ENCODE measurements at regions not wholly inside any gene's neighbourhood (a gene's known extent, or its start where the extent isn't known, plus 50 kb on each side); places are given as distances from the start of the nearest gene placed in this dataset.

GRCh38 chr13:89502286-89502685, 1831.1 kb downstream of the SLITRK5 start:
- TF ChIP-seq POLR2AphosphoS5 (IDR thresholded peaks at IDR 0.05; ENCODE audit: low read depth) (no peak), REST (IDR thresholded peaks at IDR 0.05; ENCODE audit: insufficient replicate concordance, low read depth) (no peak), SPI1 (IDR thresholded peaks at IDR 0.05; ENCODE audit: borderline replicate concordance, low read depth) (no peak), GABPA (IDR thresholded peaks at IDR 0.05; ENCODE audit: low read depth) (no peak), CTCF (IDR thresholded peaks at IDR 0.05; ENCODE audit: insufficient read depth, low read length) (no peak)
- Histone ChIP-seq H3K27me3 (ENCODE audit: insufficient read depth, poor library complexity, severe bottlenecking) (no peaks in the 10 kb centered on the region), H3K27ac (replicated peaks) (no peak overlapping the region), H3K4me3 (replicated peaks; ENCODE audit: insufficient read depth, low read length) (no peak overlapping the region)
- DNase-seq (ENCODE audit: low read depth in 1 of 2, low spot score in 1 of 2) = no peak

- Histone ChIP-seq H3K4me3 (replicated peaks; ENCODE audit: insufficient read depth, low read length) (no peak overlapping the region), H3K27me3 (ENCODE audit: insufficient read depth, poor library complexity, severe bottlenecking) (no peaks in the 10 kb centered on the region), H3K27ac (replicated peaks) (no peak overlapping the region)
- no peak for DNase-seq (ENCODE audit: low read depth in 1 of 2, low spot score in 1 of 2)
- TF ChIP-seq GABPA (IDR thresholded peaks at IDR 0.05; ENCODE audit: low read depth) (no peak), CTCF (IDR thresholded peaks at IDR 0.05; ENCODE audit: insufficient read depth, low read length) (no peak), REST (IDR thresholded peaks at IDR 0.05; ENCODE audit: insufficient replicate concordance, low read depth) (no peak), SPI1 (IDR thresholded peaks at IDR 0.05; ENCODE audit: borderline replicate concordance, low read depth) (no peak), POLR2AphosphoS5 (IDR thresholded peaks at IDR 0.05; ENCODE audit: low read depth) (no peak)
Measured at GRCh38 chr13:89514534-89515312, 1832.8 kb upstream of the MIR17HG start.

- Histone ChIP-seq H3K27ac (replicated peaks) (no peak overlapping the region), H3K4me3 (replicated peaks; ENCODE audit: insufficient read depth, low read length) (no peak overlapping the region), H3K27me3 (ENCODE audit: insufficient read depth, poor library complexity, severe bottlenecking) (no peaks in the 10 kb centered on the region)
- TF ChIP-seq GABPA (IDR thresholded peaks at IDR 0.05; ENCODE audit: low read depth) (no peak), REST (IDR thresholded peaks at IDR 0.05; ENCODE audit: insufficient replicate concordance, low read depth) (no peak), POLR2AphosphoS5 (IDR thresholded peaks at IDR 0.05; ENCODE audit: low read depth) (no peak), CTCF (IDR thresholded peaks at IDR 0.05; ENCODE audit: insufficient read depth, low read length) (no peak), SPI1 (IDR thresholded peaks at IDR 0.05; ENCODE audit: borderline replicate concordance, low read depth) (no peak)
- no peak for DNase-seq (ENCODE audit: low read depth in 1 of 2, low spot score in 1 of 2)
Measured at GRCh38 chr13:89515948-89516347, 1831.5 kb upstream of the MIR17HG start.
